Activated CD8-positive, alpha-beta T cell treated with anti-CD3 and anti-CD28 coated beads for 36 hours (primary cell): ENCODE measurements at regions not wholly inside any gene's neighbourhood (a gene's known extent, or its start where the extent isn't known, plus 50 kb on each side); places are given as distances from the start of the nearest gene placed in this dataset.

Source experiments
- ATAC-seq: fragments of 200-7000 bp; cut with Tn5 transposase; one replicate; pipeline ENCODE4 v1.10.0; 2021; ENCODE audit warnings: mild to moderate bottlenecking, moderate library complexity
- CTCF ChIA-PET: fragments of 350-600 bp; sonication (Branson Sonifier 250); formaldehyde crosslinking; loops from one replicate; lab custom pipeline; 2021; ENCODE audit warnings: antibody characterized with exemption; lab: Charles Lee
- POLR2A ChIA-PET: fragments of 350-600 bp; sonication (Branson Sonifier 250); formaldehyde crosslinking; loops from one replicate; lab custom pipeline; 2021; ENCODE audit warnings: antibody characterized with exemption; lab: Charles Lee
- DNase-seq: peaks from one replicate; pipeline ENCODE4 v3.0.0-alpha.2; 2020
- H3K27ac Mint-ChIP-seq: one replicate; pipeline ENCODE4 v1.8.0; 2021; ENCODE audit warnings: mild to moderate bottlenecking, mixed read lengths
- H3K27me3 Mint-ChIP-seq: one replicate; pipeline ENCODE4 v1.8.0; 2021; ENCODE audit warnings: mixed read lengths
- H3K36me3 Mint-ChIP-seq: one replicate; pipeline ENCODE4 v1.8.0; 2021; ENCODE audit warnings: low read depth, mixed read lengths
- H3K4me1 Mint-ChIP-seq: one replicate; pipeline ENCODE4 v1.8.0; 2021; ENCODE audit warnings: low read depth, mixed read lengths
- H3K4me3 Mint-ChIP-seq: one replicate; pipeline ENCODE4 v1.8.0; 2021; ENCODE audit warnings: mild to moderate bottlenecking, moderate library complexity, mixed read lengths
- H3K9me3 Mint-ChIP-seq: one replicate; pipeline ENCODE4 v1.8.0; 2021; ENCODE audit warnings: mixed read lengths
- CTCF ChIP-seq: fragments of 200-600 bp; IDR thresholded peaks from one replicate; pipeline ENCODE4 v1.8.0; 2022; ENCODE audit warnings: antibody characterized with exemption, mild to moderate bottlenecking
- intact Hi-C: fragments of 100-400 bp; cut with micrococcal nuclease; formaldehyde crosslinking; loops from one replicate; pipeline ENCODE4 v1.10.0; 2022

- no peak for TF ChIP-seq CTCF
- Mint-ChIP-seq H3K36me3 (no peaks in the 10 kb centered on the region), H3K27me3 (peaks cover 3% of the 10 kb centered on the region), H3K9me3 (peaks cover 6% of the 10 kb centered on the region), H3K4me3 (no peak overlapping the region), H3K4me1 (no peaks in the 10 kb centered on the region), H3K27ac (no peak overlapping the region)
- DNase-seq: no peak
- no peak for ATAC-seq
- ChIA-PET CTCF (interaction anchor here (1.1 kb wide), 1 partner anchor 44 kb away, joined by 3 read pairs; no protein-coding TSS in a partner anchor), POLR2A (interaction anchor here (0.6 to 0.9 kb wide), 2 partner anchors 42 to 183 kb away, joined by 3 read pairs; no protein-coding TSS in a partner anchor)
- intact Hi-C loops: no loop called here
These were observed 75.0 kb upstream of the WNT7A start for GRCh38 chr3:13954741-13955483.

- no peak overlapping the region for H3K4me3 Mint-ChIP-seq
- no peak for DNase-seq
These were observed 74.4 kb upstream of the WNT7A start for GRCh38 chr3:13954266-13954665.

GRCh38 chr3:13951184-13951583, 71.3 kb upstream of the WNT7A start:
- Mint-ChIP-seq H3K4me1 (no peaks in the 10 kb centered on the region), H3K4me3 (no peak overlapping the region), H3K27me3 (peaks cover 5% of the 10 kb centered on the region), H3K27ac (no peak overlapping the region), H3K36me3 (peaks cover 5% of the 10 kb centered on the region), H3K9me3 (peaks cover 18% of the 10 kb centered on the region)
- ChIA-PET CTCF (no interaction called here), POLR2A (no interaction called here)
- DNase-seq (no peak), ATAC-seq (no peak)
- TF ChIP-seq CTCF: no peak
- intact Hi-C loops: no loop called here

More at GRCh38 chr3:13954266-13954665, 74.4 kb upstream of the WNT7A start:
- Mint-ChIP-seq H3K27me3 (peaks cover 3% of the 10 kb centered on the region), H3K27ac (no peak overlapping the region), H3K36me3 (no peaks in the 10 kb centered on the region), H3K4me1 (no peaks in the 10 kb centered on the region), H3K9me3 (peaks cover 5% of the 10 kb centered on the region)
- CTCF ChIA-PET: interaction anchor here (1.1 kb wide), 1 partner anchor 45 kb away, joined by 3 read pairs; no protein-coding TSS in a partner anchor
- intact Hi-C loops: no loop called here
- no peak for TF ChIP-seq CTCF
- ATAC-seq: no peak
- POLR2A ChIA-PET: interaction anchor here (0.6 kb wide), 1 partner anchor 184 kb away, joined by 3 read pairs; no protein-coding TSS in a partner anchor

- TF ChIP-seq CTCF: no peak
- Mint-ChIP-seq H3K4me1 (no peaks in the 10 kb centered on the region), H3K4me3 (no peak overlapping the region), H3K27ac (no peak overlapping the region), H3K27me3 (peaks cover 6% of the 10 kb centered on the region), H3K9me3 (peaks cover 25% of the 10 kb centered on the region), H3K36me3 (peaks cover 8% of the 10 kb centered on the region)
- intact Hi-C loops: no loop called here
- ChIA-PET POLR2A (no interaction called here), CTCF (interaction anchor here (1.3 kb wide), 1 partner anchor 54 kb away, joined by 4 read pairs; no protein-coding TSS in a partner anchor)
- DNase-seq (no peak), ATAC-seq (no peak)
These were observed 70.2 kb upstream of the WNT7A start for GRCh38 chr3:13950042-13950441.

- Mint-ChIP-seq H3K36me3 (peaks cover 9% of the 10 kb centered on the region), H3K9me3 (peaks cover 26% of the 10 kb centered on the region)
These were observed 68.0 kb upstream of the WNT7A start for GRCh38 chr3:13947912-13948311.

More at GRCh38 chr3:13947912-13948311, 68.0 kb upstream of the WNT7A start:
- POLR2A ChIA-PET: no interaction called here
- no peak overlapping the region for H3K27ac Mint-ChIP-seq
- CTCF ChIA-PET: no interaction called here
- TF ChIP-seq CTCF: no peak
- intact Hi-C loops: no loop called here
- ATAC-seq (no peak), DNase-seq (no peak)
- no peak overlapping the region for H3K4me3 Mint-ChIP-seq
- H3K4me1 Mint-ChIP-seq: no peaks in the 10 kb centered on the region
- peaks cover 8% of the 10 kb centered on the region for H3K27me3 Mint-ChIP-seq
